A549 (cell line): ENCODE measurements at regions not wholly inside any gene's neighbourhood (a gene's known extent, or its start where the extent isn't known, plus 50 kb on each side); places are given as distances from the start of the nearest gene placed in this dataset.

Experiments used
- PHF8 ChIP-seq: fragments of 200-600 bp; sonication (generic); IDR thresholded peaks from 2 replicates; pipeline ENCODE4 v1.6.1; 2016; ENCODE audit warnings: low read depth, mild to moderate bottlenecking, antibody characterized with exemption, moderate library complexity, borderline replicate concordance
- POLR2A ChIP-seq: IDR thresholded peaks from 2 replicates; pipeline ENCODE4 v1.6.1; 2012; ENCODE audit warnings: mild to moderate bottlenecking, low read length
- RAD21 ChIP-seq, 2 experiments: fragments of >200 bp in 1 of 2; sonication (Bioruptor Twin) in 1 of 2; formaldehyde crosslinking in 1 of 2; IDR thresholded peaks in 1 of 2; conservative IDR thresholded peaks in 1 of 2; 2 replicates in 1 of 2; 3 replicates in 1 of 2; pipeline ENCODE4 v1.6.1; 2012 to 2018; ENCODE audit warnings: inconsistent platforms in 1 of 2
- TF ChIP-seq, protein P1 (sequence below): fragments of 200-600 bp; sonication (generic); IDR thresholded peaks from 2 replicates; pipeline ENCODE4 v1.6.1; 2016; ENCODE audit warnings: antibody characterized with exemption, mild to moderate bottlenecking, moderate library complexity
- TF ChIP-seq, protein P2 (sequence below): fragments of >200 bp; sonication (Bioruptor Twin); formaldehyde crosslinking; IDR thresholded peaks from 3 replicates; pipeline ENCODE4 v1.5.1; 2016

DNA sequence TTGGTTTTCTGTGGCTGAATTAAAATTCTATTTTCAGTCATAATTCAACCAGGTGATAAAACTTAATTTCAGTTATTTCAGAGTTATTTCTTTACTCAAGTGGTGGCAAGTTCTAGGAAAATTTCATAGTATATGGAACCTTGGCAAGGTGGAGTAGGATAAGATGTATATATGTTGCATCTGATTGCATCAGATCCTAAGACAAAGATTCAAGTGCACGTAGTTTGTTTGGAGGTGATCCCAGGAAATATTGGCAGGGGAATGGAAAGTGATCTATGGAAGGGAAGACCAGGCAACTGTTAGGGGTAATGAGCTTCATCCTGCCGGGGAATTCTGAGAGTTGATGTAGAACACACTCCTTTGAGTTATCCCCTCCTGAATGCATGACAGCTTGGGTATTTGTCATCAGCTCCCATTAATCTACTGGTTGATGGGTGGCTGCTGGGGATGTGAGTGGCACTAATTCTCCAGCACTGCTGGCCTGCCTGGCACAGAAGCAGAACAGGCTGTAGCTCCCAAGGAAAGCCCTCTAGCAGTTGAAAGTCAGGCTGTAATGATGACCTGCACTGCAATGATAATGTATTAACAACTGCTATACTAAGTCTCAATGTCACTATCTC, 52.2 kb upstream of the TOM1L1 start:
- TF ChIP-seq POLR2A (no peak), RAD21 (conservative IDR thresholded peaks at IDR 0.05 in 1 of 2, IDR thresholded peaks at IDR 0.05 in 1 of 2) (no peak), PHF8 (no peak)
- TF ChIP-seq, protein P1, sequence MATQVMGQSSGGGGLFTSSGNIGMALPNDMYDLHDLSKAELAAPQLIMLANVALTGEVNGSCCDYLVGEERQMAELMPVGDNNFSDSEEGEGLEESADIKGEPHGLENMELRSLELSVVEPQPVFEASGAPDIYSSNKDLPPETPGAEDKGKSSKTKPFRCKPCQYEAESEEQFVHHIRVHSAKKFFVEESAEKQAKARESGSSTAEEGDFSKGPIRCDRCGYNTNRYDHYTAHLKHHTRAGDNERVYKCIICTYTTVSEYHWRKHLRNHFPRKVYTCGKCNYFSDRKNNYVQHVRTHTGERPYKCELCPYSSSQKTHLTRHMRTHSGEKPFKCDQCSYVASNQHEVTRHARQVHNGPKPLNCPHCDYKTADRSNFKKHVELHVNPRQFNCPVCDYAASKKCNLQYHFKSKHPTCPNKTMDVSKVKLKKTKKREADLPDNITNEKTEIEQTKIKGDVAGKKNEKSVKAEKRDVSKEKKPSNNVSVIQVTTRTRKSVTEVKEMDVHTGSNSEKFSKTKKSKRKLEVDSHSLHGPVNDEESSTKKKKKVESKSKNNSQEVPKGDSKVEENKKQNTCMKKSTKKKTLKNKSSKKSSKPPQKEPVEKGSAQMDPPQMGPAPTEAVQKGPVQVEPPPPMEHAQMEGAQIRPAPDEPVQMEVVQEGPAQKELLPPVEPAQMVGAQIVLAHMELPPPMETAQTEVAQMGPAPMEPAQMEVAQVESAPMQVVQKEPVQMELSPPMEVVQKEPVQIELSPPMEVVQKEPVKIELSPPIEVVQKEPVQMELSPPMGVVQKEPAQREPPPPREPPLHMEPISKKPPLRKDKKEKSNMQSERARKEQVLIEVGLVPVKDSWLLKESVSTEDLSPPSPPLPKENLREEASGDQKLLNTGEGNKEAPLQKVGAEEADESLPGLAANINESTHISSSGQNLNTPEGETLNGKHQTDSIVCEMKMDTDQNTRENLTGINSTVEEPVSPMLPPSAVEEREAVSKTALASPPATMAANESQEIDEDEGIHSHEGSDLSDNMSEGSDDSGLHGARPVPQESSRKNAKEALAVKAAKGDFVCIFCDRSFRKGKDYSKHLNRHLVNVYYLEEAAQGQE, result no peak
- TF ChIP-seq, protein P2, sequence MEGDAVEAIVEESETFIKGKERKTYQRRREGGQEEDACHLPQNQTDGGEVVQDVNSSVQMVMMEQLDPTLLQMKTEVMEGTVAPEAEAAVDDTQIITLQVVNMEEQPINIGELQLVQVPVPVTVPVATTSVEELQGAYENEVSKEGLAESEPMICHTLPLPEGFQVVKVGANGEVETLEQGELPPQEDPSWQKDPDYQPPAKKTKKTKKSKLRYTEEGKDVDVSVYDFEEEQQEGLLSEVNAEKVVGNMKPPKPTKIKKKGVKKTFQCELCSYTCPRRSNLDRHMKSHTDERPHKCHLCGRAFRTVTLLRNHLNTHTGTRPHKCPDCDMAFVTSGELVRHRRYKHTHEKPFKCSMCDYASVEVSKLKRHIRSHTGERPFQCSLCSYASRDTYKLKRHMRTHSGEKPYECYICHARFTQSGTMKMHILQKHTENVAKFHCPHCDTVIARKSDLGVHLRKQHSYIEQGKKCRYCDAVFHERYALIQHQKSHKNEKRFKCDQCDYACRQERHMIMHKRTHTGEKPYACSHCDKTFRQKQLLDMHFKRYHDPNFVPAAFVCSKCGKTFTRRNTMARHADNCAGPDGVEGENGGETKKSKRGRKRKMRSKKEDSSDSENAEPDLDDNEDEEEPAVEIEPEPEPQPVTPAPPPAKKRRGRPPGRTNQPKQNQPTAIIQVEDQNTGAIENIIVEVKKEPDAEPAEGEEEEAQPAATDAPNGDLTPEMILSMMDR, result no peak
